EL (cell line): ENCODE measurements at regions not wholly inside any gene's neighbourhood (a gene's known extent, or its start where the extent isn't known, plus 50 kb on each side); places are given as distances from the start of the nearest gene placed in this dataset.
"Not testable (repeated sequence)": the region's sequence is repeated elsewhere in the genome, so short reads cannot be mapped to it uniquely, and the experiment has no call there.

ENCODE experiments used
- DNase-seq: peaks from one replicate; pipeline ENCODE4 v3.0.0-alpha.2; 2016

GRCh38 chr6:119791736-119792135, 442.2 kb upstream of the MAN1A1 start:
- no peak for DNase-seq

- DNase-seq = no peak
Observed at GRCh38 chr6:119781365-119781764, 431.8 kb upstream of the MAN1A1 start.

DNA sequence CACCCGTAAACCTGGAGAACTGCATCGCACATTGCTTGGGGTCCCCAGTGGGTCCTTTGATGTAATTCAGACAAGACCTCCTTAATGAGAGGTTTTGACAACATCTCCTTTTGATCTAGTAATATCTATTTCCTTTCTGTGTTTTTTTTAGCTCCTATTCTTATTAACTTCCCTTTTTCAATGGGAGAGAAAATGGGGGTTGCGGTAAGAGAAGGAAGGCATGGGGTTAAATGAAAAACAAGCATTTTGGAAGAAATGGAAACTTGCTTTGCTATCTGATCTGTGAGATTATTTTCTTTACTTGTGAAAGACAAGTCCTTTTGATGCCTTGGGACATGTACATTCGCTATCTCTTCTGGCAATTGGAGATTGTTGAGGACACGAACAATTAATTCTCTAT, 418.6 kb upstream of the MAN1A1 start:
- DNase-seq = no peak

DNA sequence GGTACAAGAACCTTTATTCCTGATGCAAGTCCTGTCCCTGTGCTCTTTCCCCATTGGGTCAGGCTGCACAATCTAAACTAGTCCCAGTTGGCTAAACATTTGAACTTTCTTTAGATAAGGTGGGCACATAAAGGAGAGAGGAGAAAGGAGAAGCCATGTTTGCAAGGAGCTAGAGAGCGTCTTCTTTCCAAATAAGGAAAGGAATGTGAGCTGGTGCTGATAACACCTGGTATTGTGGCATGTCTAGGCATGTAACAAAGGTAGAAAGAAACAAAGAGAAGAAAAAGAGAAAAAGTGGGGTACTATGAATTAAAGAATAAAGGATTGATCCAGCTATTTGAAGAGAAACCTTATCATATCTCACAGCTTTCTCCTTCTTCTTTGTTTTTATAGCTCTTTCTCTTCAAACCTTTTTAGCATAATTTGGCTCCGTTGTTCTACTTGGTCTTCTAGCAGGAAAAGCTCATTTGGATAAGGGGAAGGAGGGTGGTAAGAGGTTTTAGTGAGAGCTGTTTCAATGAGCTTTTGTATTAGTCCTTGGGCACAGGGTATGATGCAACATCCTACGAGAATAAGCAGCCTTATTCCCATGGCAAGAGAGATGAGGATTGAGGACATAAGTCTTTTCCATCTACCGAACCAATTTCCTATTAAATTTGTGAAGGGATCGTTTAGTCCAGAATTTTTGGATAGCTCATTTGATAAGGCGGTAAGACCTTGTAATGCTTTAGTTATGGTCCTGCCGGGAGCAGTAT, 415.5 kb upstream of the MAN1A1 start:
- no peak for DNase-seq

GRCh38 chr6:119760046-119760445, 410.5 kb upstream of the MAN1A1 start:
- no peak for DNase-seq

- DNase-seq = no peak
Observed at GRCh38 chr6:119758385-119758784, 408.8 kb upstream of the MAN1A1 start.

GRCh38 chr6:119757467-119757866, 407.9 kb upstream of the MAN1A1 start:
- no peak for DNase-seq

DNA sequence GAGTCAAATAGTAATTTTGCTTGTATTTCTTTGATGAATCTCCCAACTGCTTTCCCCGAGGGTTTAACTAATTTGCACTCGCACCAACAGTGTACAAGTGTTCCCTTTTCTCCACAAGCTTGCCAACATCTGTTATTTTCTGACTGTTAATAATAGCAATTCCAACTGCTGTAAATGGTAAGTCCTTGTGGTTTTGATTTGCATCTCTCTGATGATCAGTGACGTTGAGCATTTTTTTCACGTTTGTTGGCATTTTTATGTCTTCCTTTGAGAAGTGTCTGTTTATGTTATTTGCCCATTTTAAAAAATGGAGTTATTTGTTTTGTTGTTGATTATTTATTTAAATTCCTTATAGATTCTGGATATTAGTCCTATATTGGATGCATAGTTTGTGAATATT, 399.8 kb upstream of the MAN1A1 start:
- DNase-seq = peak; percentile 10

DNA sequence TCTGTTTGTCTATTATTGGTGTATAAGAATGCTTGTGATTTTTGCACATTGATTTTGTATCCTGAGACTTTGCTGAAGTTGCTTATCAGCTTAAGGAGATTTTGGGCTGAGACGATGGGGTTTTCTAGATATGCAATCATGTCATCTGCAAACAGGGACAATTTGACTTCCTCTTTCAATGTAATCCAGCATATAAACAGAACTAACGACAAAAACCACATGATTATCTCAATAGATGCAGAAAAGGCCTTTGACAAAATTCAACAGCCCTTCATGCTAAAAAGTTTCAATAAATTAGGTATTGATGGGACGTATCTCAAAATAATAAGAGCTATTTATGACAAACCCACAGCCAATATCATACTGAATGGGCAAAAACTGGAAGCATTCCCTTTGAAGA, 399.0 kb upstream of the MAN1A1 start:
- not testable (repeated sequence) for DNase-seq

- DNase-seq = peak; percentile 44
Observed at GRCh38 chr6:119742188-119742803, 392.7 kb upstream of the MAN1A1 start.

GRCh38 chr6:119739769-119740168, 390.2 kb upstream of the MAN1A1 start:
- no peak for DNase-seq

GRCh38 chr6:119738425-119738824, 388.9 kb upstream of the MAN1A1 start:
- DNase-seq = no peak

GRCh38 chr6:119736296-119737021, 386.9 kb upstream of the MAN1A1 start:
- DNase-seq = no peak

DNA sequence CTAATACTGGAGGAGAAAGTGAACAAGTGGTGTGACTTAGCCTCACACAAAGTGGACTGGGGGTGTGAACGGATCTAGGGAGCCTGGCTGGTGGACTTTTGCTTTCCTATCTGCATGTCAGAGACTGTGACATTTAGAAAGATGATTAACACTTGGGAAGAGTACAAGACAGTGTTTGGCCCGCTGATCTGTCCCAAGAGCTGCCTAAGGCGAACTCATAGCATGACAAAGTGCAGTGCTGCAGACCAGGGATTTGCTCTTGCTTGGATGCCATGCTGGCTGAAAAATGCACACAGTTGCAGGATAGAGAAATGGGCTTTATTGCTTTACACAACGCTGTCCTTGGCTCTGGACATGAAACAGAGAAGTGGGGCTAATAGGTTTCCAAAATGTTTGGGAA, 386.0 kb upstream of the MAN1A1 start:
- no peak for DNase-seq

GRCh38 chr6:119734227-119734626, 384.7 kb upstream of the MAN1A1 start:
- no peak for DNase-seq

GRCh38 chr6:119728935-119729334, 379.4 kb upstream of the MAN1A1 start:
- no peak for DNase-seq

- DNase-seq = no peak
Observed at GRCh38 chr6:119728220-119728750, 378.7 kb upstream of the MAN1A1 start.

- DNase-seq = no peak
Observed at GRCh38 chr6:119727504-119728219, 378.1 kb upstream of the MAN1A1 start.

DNA sequence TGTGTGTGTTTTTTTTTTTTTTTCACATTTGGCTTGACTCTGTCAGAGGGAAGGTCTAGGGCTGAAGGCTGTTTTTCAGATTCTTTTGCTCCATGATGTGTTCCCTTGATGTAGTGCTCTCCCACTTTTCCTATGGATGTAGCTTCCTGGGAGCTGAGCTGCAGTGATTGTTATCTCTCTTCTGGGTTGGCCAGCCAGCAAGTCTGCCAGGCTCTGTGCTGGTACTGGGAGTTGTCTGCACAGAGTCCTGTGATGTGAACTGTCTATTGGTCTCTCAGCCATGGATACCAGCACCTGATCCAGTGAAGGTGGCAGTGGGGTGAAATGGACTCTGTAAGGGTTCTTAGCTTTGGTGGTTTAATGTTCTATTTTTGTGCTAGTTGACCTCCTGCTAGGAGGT, 377.4 kb upstream of the MAN1A1 start:
- not testable (repeated sequence) for DNase-seq

GRCh38 chr6:119726086-119726485, 376.5 kb upstream of the MAN1A1 start:
- DNase-seq = no peak

DNA sequence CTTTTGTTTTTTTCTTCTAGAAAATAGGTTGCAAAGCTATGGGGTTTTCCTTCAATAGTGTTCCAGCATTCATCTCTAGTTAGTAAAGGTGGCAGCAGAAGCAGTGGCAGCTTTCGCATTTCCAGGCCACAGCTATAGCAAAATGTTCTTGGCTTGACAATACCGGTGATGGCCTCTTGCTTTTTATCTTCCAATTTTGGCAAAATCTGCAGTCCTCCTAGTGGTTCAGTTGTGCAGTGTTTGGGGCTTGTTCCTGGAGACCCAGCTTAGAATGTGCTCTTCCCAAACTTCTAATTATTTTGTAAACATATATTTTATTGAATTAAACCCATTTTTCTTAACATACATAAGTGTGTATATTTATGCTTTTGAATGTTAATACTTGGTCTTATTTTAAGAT, 370.6 kb upstream of the MAN1A1 start:
- peak; percentile 8 for DNase-seq

DNA sequence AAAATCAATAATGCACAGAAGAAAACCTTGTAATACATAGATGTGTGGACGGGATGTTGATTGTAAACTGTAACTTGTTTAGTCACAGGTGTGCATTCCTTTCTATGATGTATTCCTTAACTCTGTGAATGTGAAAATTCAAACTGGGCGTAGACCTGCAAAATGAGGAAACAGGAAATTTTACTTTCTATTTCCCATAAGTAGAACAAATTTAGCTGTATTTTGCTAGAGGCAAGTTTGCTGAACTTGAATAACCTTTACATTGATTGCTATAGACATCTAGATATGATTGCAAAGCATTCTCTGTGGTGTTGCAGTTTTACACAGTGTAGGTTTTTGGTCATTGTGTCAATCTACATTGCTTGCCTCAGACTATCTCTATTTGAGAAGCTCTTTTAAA, 368.4 kb upstream of the MAN1A1 start:
- no peak for DNase-seq

- no peak for DNase-seq
Observed at GRCh38 chr6:119716668-119717270, 367.2 kb upstream of the MAN1A1 start.
